ENCODE measurements at regions not wholly inside any gene's neighbourhood (a gene's known extent, or its start where the extent isn't known, plus 50 kb on each side); places are given as distances from the start of the nearest gene placed in this dataset.

GRCh38 chr1:90840352-90840751 lies 123.2 kb upstream of the BARHL2 start:
- Histone ChIP-seq H3K27ac (no peak overlapping the region), H3K27me3 (peaks cover 69% of the 10 kb centered on the region), H3K4me1 (peaks cover 0 to 13% (median 9%) of the 10 kb centered on the region in 3 donors), H3K4me3 (no peak overlapping the region), H3K9me3 (no peaks in the 10 kb centered on the region), H3K36me3 (no peaks in the 10 kb centered on the region)
- no peak for TF ChIP-seq EP300 (IDR thresholded peaks at IDR 0.05)
- no peak for TF ChIP-seq POLR2A (IDR thresholded peaks at IDR 0.05)
- TF ChIP-seq CTCF (IDR thresholded peaks at IDR 0.05): no peak
- no peak for TF ChIP-seq POLR2AphosphoS5 (IDR thresholded peaks at IDR 0.05)
- 20 to 48% methylated on average over 7 of the region's 7 CpGs for WGBS, 2 donors (ENCODE audit: low coverage in 1 of 2)
- no peak for ATAC-seq

GRCh38 chr1:90839323-90839722 lies 122.2 kb upstream of the BARHL2 start:
- WGBS, 2 donors (ENCODE audit: low coverage in 1 of 2): 33 to 42% methylated on average over 3 to 5 of the region's 5 CpGs
- no peaks in the 10 kb centered on the region for H3K9me3 ChIP-seq
- H3K4me1 ChIP-seq: peaks cover 0 to 23% (median 12%) of the 10 kb centered on the region in 3 donors
- no peak overlapping the region for H3K27ac ChIP-seq
- no peaks in the 10 kb centered on the region for H3K36me3 ChIP-seq
- no peak overlapping the region for H3K4me3 ChIP-seq
- TF ChIP-seq POLR2A (IDR thresholded peaks at IDR 0.05) (no peak), POLR2AphosphoS5 (IDR thresholded peaks at IDR 0.05) (no peak), CTCF (IDR thresholded peaks at IDR 0.05) (no peak), EP300 (IDR thresholded peaks at IDR 0.05) (no peak)
- H3K27me3 ChIP-seq: peaks cover 79% of the 10 kb centered on the region
- ATAC-seq: no peak

- H3K27ac ChIP-seq: no peak overlapping the region
- no peaks in the 10 kb centered on the region for H3K9me3 ChIP-seq
- TF ChIP-seq EP300 (IDR thresholded peaks at IDR 0.05) (no peak), CTCF (IDR thresholded peaks at IDR 0.05) (no peak), POLR2AphosphoS5 (IDR thresholded peaks at IDR 0.05) (no peak), POLR2A (IDR thresholded peaks at IDR 0.05) (no peak)
- no peak for ATAC-seq
- peaks cover 0 to 23% (median 12%) of the 10 kb centered on the region in 3 donors for H3K4me1 ChIP-seq
- no peak overlapping the region for H3K4me3 ChIP-seq
- no peaks in the 10 kb centered on the region for H3K36me3 ChIP-seq
- H3K27me3 ChIP-seq: peaks cover 85% of the 10 kb centered on the region
Observed at GRCh38 chr1:90838720-90839119, 121.6 kb upstream of the BARHL2 start.

- 41 to 83% methylated on average over 5 of the region's 7 CpGs for WGBS, 2 donors (ENCODE audit: low coverage in 1 of 2)
- Histone ChIP-seq H3K36me3 (no peaks in the 10 kb centered on the region), H3K27ac (no peak overlapping the region), H3K9me3 (no peaks in the 10 kb centered on the region), H3K27me3 (peaks cover 98% of the 10 kb centered on the region), H3K4me3 (no peak overlapping the region), H3K4me1 (peaks cover 0 to 23% (median 12%) of the 10 kb centered on the region in 3 donors)
- no peak for TF ChIP-seq POLR2A (IDR thresholded peaks at IDR 0.05)
- TF ChIP-seq CTCF (IDR thresholded peaks at IDR 0.05): no peak
- TF ChIP-seq POLR2AphosphoS5 (IDR thresholded peaks at IDR 0.05): no peak
- no peak for TF ChIP-seq EP300 (IDR thresholded peaks at IDR 0.05)
- ATAC-seq: no peak
Observed at GRCh38 chr1:90837420-90837819, 120.3 kb upstream of the BARHL2 start.

- H3K36me3 ChIP-seq: no peaks in the 10 kb centered on the region
- H3K4me3 ChIP-seq: peak overlapping the region in 1 of 2 donors; percentile 49
- peaks cover 100% of the 10 kb centered on the region for H3K27me3 ChIP-seq
- peaks cover 0 to 23% (median 12%) of the 10 kb centered on the region in 3 donors for H3K4me1 ChIP-seq
- WGBS, 2 donors (ENCODE audit: low coverage in 1 of 2): 3 to 11% methylated on average over 6 to 7 of the region's 8 CpGs
- TF ChIP-seq POLR2A (IDR thresholded peaks at IDR 0.05): no peak
- TF ChIP-seq CTCF (IDR thresholded peaks at IDR 0.05): no peak
- TF ChIP-seq EP300 (IDR thresholded peaks at IDR 0.05): no peak
- no peak for TF ChIP-seq POLR2AphosphoS5 (IDR thresholded peaks at IDR 0.05)
- no peaks in the 10 kb centered on the region for H3K9me3 ChIP-seq
- no peak overlapping the region for H3K27ac ChIP-seq
- no peak for ATAC-seq
Observed at GRCh38 chr1:90836345-90836679, 119.2 kb upstream of the BARHL2 start.
